Caco-2 (cell line): ENCODE measurements at regions not wholly inside any gene's neighbourhood (a gene's known extent, or its start where the extent isn't known, plus 50 kb on each side); places are given as distances from the start of the nearest gene placed in this dataset.

Source experiments
- BruUV-seq: library from RNA; stranded (reverse); fragments of 400-500 nt; replicated peaks from 2 replicates; lab custom pipeline; 2021; lab: Mats Ljungman, UMichigan
- CTCF ChIA-PET: fragments of 300-600 bp; sonication (Branson Sonifier 250); formaldehyde crosslinking; loops from one replicate; lab custom pipeline; 2022; ENCODE audit warnings: antibody characterized with exemption; lab: Charles Lee
- POLR2A ChIA-PET: fragments of 300-600 bp; sonication (Branson Sonifier 250); formaldehyde crosslinking; loops from one replicate; lab custom pipeline; 2022; ENCODE audit warnings: antibody characterized with exemption; lab: Charles Lee
- DNase-seq, 2 experiments: peaks; one replicate each; pipeline versions ENCODE4 v3.0.0 to v3.0.0-alpha.2; 2020 to 2022
- H3K27me3 ChIP-seq: replicated peaks from 2 replicates; pipeline ENCODE4 v1.6.0; 2011; ENCODE audit warnings: low read length; ENCODE audit not compliant: control insufficient read depth, insufficient read depth
- H3K36me3 ChIP-seq: 2 replicates; pipeline ENCODE4 v1.5.1; 2011; ENCODE audit warnings: low read length; ENCODE audit not compliant: control insufficient read depth, insufficient read depth
- H3K4me1 ChIP-seq: fragments of 250-450 bp; sonication (Bioruptor Pico); 2 replicates; pipeline ENCODE4 v1.5.1; 2020; ENCODE audit warnings: mild to moderate bottlenecking
- H3K4me3 ChIP-seq: 2 replicates; pipeline ENCODE4 v1.5.1; 2011; ENCODE audit warnings: low read depth, mild to moderate bottlenecking, control low read depth, low read length
- H3K9me3 ChIP-seq: fragments of 250-450 bp; sonication (Bioruptor Pico); 2 replicates; pipeline ENCODE4 v1.5.1; 2020; ENCODE audit warnings: mild to moderate bottlenecking, moderate library complexity
- H3K27ac Mint-ChIP-seq: one replicate; pipeline ENCODE4 v1.8.0; 2022; ENCODE audit warnings: mixed read lengths; ENCODE audit not compliant: unreplicated experiment
- H3K27me3 Mint-ChIP-seq: one replicate; pipeline ENCODE4 v1.8.0; 2022; ENCODE audit warnings: mixed read lengths; ENCODE audit not compliant: insufficient read depth, unreplicated experiment
- H3K36me3 Mint-ChIP-seq: one replicate; pipeline ENCODE4 v1.8.0; 2022; ENCODE audit warnings: mild to moderate bottlenecking, mixed read lengths; ENCODE audit not compliant: insufficient read depth, unreplicated experiment
- H3K4me1 Mint-ChIP-seq: one replicate; pipeline ENCODE4 v1.8.0; 2022; ENCODE audit warnings: low read depth, mixed read lengths; ENCODE audit not compliant: unreplicated experiment
- H3K4me3 Mint-ChIP-seq: one replicate; pipeline ENCODE4 v1.8.0; 2022; ENCODE audit warnings: mild to moderate bottlenecking, moderate library complexity, mixed read lengths; ENCODE audit not compliant: unreplicated experiment
- H3K9me3 Mint-ChIP-seq: one replicate; pipeline ENCODE4 v1.8.0; 2022; ENCODE audit warnings: mixed read lengths; ENCODE audit not compliant: unreplicated experiment
- intact Hi-C: fragments of 100-400 bp; cut with micrococcal nuclease; formaldehyde crosslinking; loops from one replicate; pipeline ENCODE4 v1.10.0; 2022; ENCODE audit not compliant: unreplicated experiment
- TF ChIP-seq, protein P1 (sequence below), 2 experiments: fragments of 200-600 bp in 1 of 2; IDR thresholded peaks; 1 replicate in 1 of 2; 2 replicates in 1 of 2; pipeline versions ENCODE4 v1.5.1 to v1.8.0; 2011 to 2022; ENCODE audit warnings: antibody characterized with exemption in 1 of 2, control low read depth in 1 of 2, inconsistent platforms in 1 of 2, low read depth in 1 of 2, low read length in 1 of 2, mild to moderate bottlenecking in 1 of 2, moderate library complexity in 1 of 2; ENCODE audit not compliant: insufficient read depth in 1 of 2, severe bottlenecking in 1 of 2, unreplicated experiment in 1 of 2

DNA sequence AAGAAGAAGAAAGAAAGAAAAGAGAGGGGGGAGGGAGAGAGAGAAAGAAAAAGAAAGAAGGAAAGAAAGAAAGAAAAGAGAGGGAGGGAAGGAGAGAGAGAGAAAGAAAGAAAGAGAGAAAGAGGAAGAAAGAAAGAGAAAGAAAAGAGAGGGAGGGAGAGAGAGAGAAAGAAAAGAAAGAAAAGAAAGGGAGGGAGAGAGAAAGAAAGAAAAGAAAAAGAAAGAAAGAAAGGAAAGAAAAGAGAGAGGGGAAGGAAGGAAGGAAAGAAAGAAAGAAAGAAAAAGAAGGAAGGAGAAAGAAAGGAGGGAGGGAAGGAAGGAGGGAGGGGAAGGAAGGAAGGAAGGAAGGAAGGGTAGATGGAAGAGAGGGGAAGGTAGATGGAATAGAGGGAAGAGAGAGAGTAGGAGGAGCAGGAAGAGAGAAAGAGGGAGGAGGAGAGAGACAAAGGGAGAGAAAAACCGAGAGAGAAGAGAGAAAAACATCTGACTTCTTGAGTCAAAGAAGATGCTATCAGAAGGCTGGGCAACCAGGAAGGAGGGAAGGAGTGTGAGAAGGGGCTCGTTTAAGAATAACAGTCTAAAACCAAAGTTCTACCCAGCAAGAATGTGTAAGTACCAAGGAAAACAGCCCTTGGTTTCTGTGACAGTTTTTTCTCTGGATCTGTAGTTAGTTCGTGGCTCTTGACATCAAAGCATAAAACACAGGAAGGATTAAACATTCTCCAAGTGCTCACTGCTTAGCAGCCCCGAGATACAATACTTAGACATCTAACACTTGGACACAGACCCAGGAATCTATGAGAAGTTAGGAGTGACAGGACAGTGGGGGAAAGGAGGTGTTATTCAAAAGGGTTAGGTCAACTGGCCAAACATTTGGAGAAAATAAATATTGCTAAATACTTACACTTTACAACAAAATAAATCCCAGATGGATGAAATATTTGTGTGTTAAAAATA lies 131.9 kb upstream of the STMND1 start:
- ChIA-PET CTCF (no interaction called here), POLR2A (no interaction called here)
- Mint-ChIP-seq H3K36me3 (no peaks in the 10 kb centered on the region), H3K27me3 (peaks cover 34% of the 10 kb centered on the region), H3K9me3 (no peaks in the 10 kb centered on the region), H3K4me1 (peaks cover 2% of the 10 kb centered on the region), H3K27ac (no peak overlapping the region), H3K4me3 (no peak overlapping the region)
- no peaks in the 10 kb centered on the region for H3K9me3 ChIP-seq
- no peak overlapping the region for H3K4me3 ChIP-seq
- intact Hi-C loops = loop anchor here (5.0 kb wide), 1 partner anchor 458 kb away; no protein-coding TSS in a partner anchor
- no peaks in the 10 kb centered on the region for H3K36me3 ChIP-seq
- no peaks in the 10 kb centered on the region for H3K4me1 ChIP-seq
- TF ChIP-seq, protein P1, sequence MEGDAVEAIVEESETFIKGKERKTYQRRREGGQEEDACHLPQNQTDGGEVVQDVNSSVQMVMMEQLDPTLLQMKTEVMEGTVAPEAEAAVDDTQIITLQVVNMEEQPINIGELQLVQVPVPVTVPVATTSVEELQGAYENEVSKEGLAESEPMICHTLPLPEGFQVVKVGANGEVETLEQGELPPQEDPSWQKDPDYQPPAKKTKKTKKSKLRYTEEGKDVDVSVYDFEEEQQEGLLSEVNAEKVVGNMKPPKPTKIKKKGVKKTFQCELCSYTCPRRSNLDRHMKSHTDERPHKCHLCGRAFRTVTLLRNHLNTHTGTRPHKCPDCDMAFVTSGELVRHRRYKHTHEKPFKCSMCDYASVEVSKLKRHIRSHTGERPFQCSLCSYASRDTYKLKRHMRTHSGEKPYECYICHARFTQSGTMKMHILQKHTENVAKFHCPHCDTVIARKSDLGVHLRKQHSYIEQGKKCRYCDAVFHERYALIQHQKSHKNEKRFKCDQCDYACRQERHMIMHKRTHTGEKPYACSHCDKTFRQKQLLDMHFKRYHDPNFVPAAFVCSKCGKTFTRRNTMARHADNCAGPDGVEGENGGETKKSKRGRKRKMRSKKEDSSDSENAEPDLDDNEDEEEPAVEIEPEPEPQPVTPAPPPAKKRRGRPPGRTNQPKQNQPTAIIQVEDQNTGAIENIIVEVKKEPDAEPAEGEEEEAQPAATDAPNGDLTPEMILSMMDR (IDR thresholded peaks at IDR 0.05; ENCODE audit: insufficient read depth in 1 of 2, low read depth in 1 of 2, low read length in 1 of 2, severe bottlenecking in 1 of 2, unreplicated experiment in 1 of 2) = no peak
- DNase-seq = no peak
- no peaks in the 10 kb centered on the region; the same call in 1 of the 2 replicates for H3K27me3 ChIP-seq
- no TSS peak for BruUV-seq

DNA sequence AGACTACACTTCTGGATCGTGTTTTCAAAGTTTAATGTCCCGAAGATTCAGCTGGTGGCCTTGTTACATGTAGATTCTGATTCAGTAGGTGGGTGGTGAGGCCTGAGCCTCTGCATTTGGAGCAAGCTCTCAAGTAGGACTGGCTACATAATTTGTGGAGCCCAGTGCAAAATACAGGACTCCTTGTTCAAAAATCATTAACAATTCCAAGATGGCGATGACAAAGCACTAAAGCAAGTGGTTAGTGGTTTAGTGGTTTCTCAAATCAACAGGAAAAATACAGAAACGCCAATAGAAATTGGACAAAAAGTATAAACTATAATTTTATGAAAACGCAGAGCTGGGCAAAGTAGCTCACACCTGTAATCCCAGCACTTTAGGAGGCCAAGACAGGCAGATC lies 133.7 kb upstream of the STMND1 start:
- TF ChIP-seq, protein P1 (IDR thresholded peaks at IDR 0.05; ENCODE audit: insufficient read depth in 1 of 2, low read depth in 1 of 2, low read length in 1 of 2, severe bottlenecking in 1 of 2, unreplicated experiment in 1 of 2) = no peak
- Mint-ChIP-seq H3K4me1 (peaks cover 7% of the 10 kb centered on the region), H3K36me3 (no peaks in the 10 kb centered on the region), H3K27me3 (peaks cover 28% of the 10 kb centered on the region), H3K27ac (no peak overlapping the region), H3K4me3 (no peak overlapping the region), H3K9me3 (no peaks in the 10 kb centered on the region)
- Histone ChIP-seq H3K36me3 (no peaks in the 10 kb centered on the region), H3K27me3 (no peaks in the 10 kb centered on the region), H3K9me3 (no peaks in the 10 kb centered on the region), H3K4me3 (no peak overlapping the region), H3K4me1 (no peaks in the 10 kb centered on the region)
- POLR2A ChIA-PET = no interaction called here
- no TSS peak for BruUV-seq
- DNase-seq = no peak
- CTCF ChIA-PET = no interaction called here
- intact Hi-C loops = loop anchor here (5.0 kb wide), 1 partner anchor 456 kb away; no protein-coding TSS in a partner anchor

DNA sequence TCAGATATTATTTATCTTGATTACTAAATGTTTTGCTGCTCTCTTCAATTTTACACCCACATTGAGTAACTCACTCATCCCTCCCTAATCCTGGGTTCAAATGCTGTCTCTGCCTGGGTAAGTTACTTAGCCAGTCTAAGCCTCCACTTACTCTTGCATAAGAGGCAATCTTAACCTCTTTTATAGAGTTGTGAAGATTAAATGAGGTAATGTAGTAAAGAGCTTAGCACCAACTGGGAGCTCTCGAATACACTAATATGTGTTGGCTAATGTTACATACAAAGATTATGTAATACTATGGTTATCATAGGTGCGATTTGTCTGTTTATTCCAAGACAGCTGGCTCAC lies 134.4 kb upstream of the STMND1 start:
- peaks cover 7% of the 10 kb centered on the region for H3K4me1 Mint-ChIP-seq
- ChIA-PET CTCF (no interaction called here), POLR2A (no interaction called here)
- intact Hi-C loops = loop anchor here (5.0 kb wide), 1 partner anchor 455 kb away; no protein-coding TSS in a partner anchor
- no peak for DNase-seq
- no peaks in the 10 kb centered on the region for H3K4me1 ChIP-seq
- no peaks in the 10 kb centered on the region for H3K36me3 ChIP-seq
- no peaks in the 10 kb centered on the region for H3K36me3 Mint-ChIP-seq
- H3K27me3 ChIP-seq = no peaks in the 10 kb centered on the region
- peaks cover 30% of the 10 kb centered on the region for H3K27me3 Mint-ChIP-seq
- no peaks in the 10 kb centered on the region for H3K9me3 ChIP-seq
- no peaks in the 10 kb centered on the region for H3K9me3 Mint-ChIP-seq
- H3K27ac Mint-ChIP-seq = no peak overlapping the region
- TF ChIP-seq, protein P1 (IDR thresholded peaks at IDR 0.05; ENCODE audit: insufficient read depth in 1 of 2, low read depth in 1 of 2, low read length in 1 of 2, severe bottlenecking in 1 of 2, unreplicated experiment in 1 of 2) = no peak
- H3K4me3 ChIP-seq = no peak overlapping the region
- H3K4me3 Mint-ChIP-seq = no peak overlapping the region
- no TSS peak for BruUV-seq
